Activated CD4-positive, alpha-beta T cell treated with anti-CD3 and anti-CD28 coated beads for 36 hours (primary cell): ENCODE measurements at regions not wholly inside any gene's neighbourhood (a gene's known extent, or its start where the extent isn't known, plus 50 kb on each side); places are given as distances from the start of the nearest gene placed in this dataset.

Experiments used
- ATAC-seq: fragments of 200-7000 bp; cut with Tn5 transposase; one replicate; pipeline ENCODE4 v1.10.0; 2021; ENCODE audit warnings: mild to moderate bottlenecking, moderate library complexity
- CTCF ChIA-PET: fragments of 350-600 bp; sonication (Branson Sonifier 250); formaldehyde crosslinking; loops from one replicate; lab custom pipeline; 2021; ENCODE audit warnings: antibody characterized with exemption; lab: Charles Lee
- POLR2A ChIA-PET: fragments of 350-600 bp; sonication (Branson Sonifier 250); formaldehyde crosslinking; loops from one replicate; lab custom pipeline; 2021; ENCODE audit warnings: antibody characterized with exemption, inconsistent platforms; lab: Charles Lee
- DNase-seq: peaks from one replicate; pipeline ENCODE4 v3.0.0-alpha.2; 2020
- H3K27ac Mint-ChIP-seq: one replicate; pipeline ENCODE4 v1.8.0; 2021; ENCODE audit warnings: mixed read lengths
- H3K27me3 Mint-ChIP-seq: one replicate; pipeline ENCODE4 v1.8.0; 2021; ENCODE audit warnings: mixed read lengths
- H3K36me3 Mint-ChIP-seq: one replicate; pipeline ENCODE4 v1.8.0; 2021; ENCODE audit warnings: low read depth, mixed read lengths
- H3K4me1 Mint-ChIP-seq: one replicate; pipeline ENCODE4 v1.8.0; 2021; ENCODE audit warnings: mixed read lengths
- H3K4me3 Mint-ChIP-seq: one replicate; pipeline ENCODE4 v1.8.0; 2021; ENCODE audit warnings: mild to moderate bottlenecking, moderate library complexity, mixed read lengths
- H3K9me3 Mint-ChIP-seq: one replicate; pipeline ENCODE4 v1.8.0; 2021; ENCODE audit warnings: low read depth, mixed read lengths
- intact Hi-C, 2 experiments: fragments of 100-400 bp; cut with DNase I in 1 of 2; cut with micrococcal nuclease in 1 of 2; formaldehyde crosslinking; loops; one replicate each; pipeline versions ENCODE4 v1.14.2 to v1.15.1; 2022 to 2024; cut with DNase I, micrococcal nuclease

DNA sequence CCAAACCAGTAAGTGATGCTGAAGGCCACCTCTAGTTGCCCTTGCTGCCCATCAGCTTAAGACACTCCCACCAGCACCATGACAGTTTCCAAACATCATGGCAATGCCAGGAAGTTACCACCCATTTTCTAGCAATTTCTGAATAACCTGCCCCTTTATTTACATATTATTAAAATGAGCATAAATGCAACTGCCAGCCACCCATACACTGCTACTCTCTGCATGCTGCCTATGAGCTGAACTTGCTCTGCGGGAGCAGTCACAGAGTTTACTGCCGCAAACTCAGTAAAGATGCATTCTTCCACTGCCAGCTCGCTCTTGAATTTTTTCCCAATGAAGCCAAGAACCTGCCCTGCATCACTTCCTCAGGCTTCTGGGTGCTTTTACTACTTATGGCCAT, 212.6 kb downstream of the SH2D4B start:
- no peaks in the 10 kb centered on the region for H3K36me3 Mint-ChIP-seq
- no peaks in the 10 kb centered on the region for H3K4me1 Mint-ChIP-seq
- peaks cover 8% of the 10 kb centered on the region for H3K27me3 Mint-ChIP-seq
- no peak overlapping the region for H3K27ac Mint-ChIP-seq
- CTCF ChIA-PET: interaction anchor here (0.6 kb wide), 2 partner anchors 87 to 147 kb away, joined by 3 read pairs; no protein-coding TSS in a partner anchor
- no peak overlapping the region for H3K4me3 Mint-ChIP-seq
- intact Hi-C loops: no loop called here
- POLR2A ChIA-PET: no interaction called here
- ATAC-seq: no peak
- no peak for DNase-seq
- H3K9me3 Mint-ChIP-seq: no peaks in the 10 kb centered on the region

- no peak for ATAC-seq
- no peaks in the 10 kb centered on the region for H3K36me3 Mint-ChIP-seq
- H3K4me1 Mint-ChIP-seq: no peaks in the 10 kb centered on the region
- ChIA-PET POLR2A (no interaction called here), CTCF (no interaction called here)
- H3K27ac Mint-ChIP-seq: no peak overlapping the region
- no peaks in the 10 kb centered on the region for H3K9me3 Mint-ChIP-seq
- no peak overlapping the region for H3K4me3 Mint-ChIP-seq
- intact Hi-C loops: no loop called here
- DNase-seq: no peak
- peaks cover 11% of the 10 kb centered on the region for H3K27me3 Mint-ChIP-seq
Observed at GRCh38 chr10:80751940-80752339, 214.2 kb downstream of the SH2D4B start.

GRCh38 chr10:80753612-80754011, 215.9 kb downstream of the SH2D4B start:
- Mint-ChIP-seq H3K27me3 (peaks cover 11% of the 10 kb centered on the region), H3K4me3 (no peak overlapping the region), H3K4me1 (no peaks in the 10 kb centered on the region), H3K9me3 (no peaks in the 10 kb centered on the region), H3K36me3 (no peaks in the 10 kb centered on the region), H3K27ac (no peak overlapping the region)
- ATAC-seq (no peak), DNase-seq (no peak)
- intact Hi-C loops: no loop called here
- ChIA-PET POLR2A (no interaction called here), CTCF (no interaction called here)

DNA sequence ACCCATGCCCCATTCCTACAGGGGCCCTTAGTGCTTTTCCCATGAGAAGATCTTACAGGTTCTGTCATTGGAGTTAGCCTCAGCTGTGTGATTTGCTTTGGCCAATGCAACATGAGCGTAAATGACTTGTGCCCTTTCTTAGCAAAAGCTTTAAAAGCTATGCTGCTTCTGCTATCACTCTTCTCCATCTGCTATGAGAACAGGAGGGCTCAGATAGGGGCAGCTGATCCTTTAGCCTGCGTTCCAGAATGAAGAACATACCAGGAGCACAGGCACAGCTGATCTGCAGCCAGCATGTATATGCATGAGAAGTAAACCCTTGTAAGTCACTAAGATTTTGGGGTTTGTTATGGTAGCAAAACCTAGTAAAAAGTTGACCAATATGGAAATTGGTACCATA, 218.2 kb downstream of the SH2D4B start:
- Mint-ChIP-seq H3K27me3 (peaks cover 13% of the 10 kb centered on the region), H3K4me3 (no peak overlapping the region), H3K4me1 (peaks cover under 1% of the 10 kb centered on the region), H3K27ac (no peak overlapping the region), H3K9me3 (no peaks in the 10 kb centered on the region), H3K36me3 (no peaks in the 10 kb centered on the region)
- intact Hi-C loops: no loop called here
- ChIA-PET POLR2A (no interaction called here), CTCF (no interaction called here)
- DNase-seq (no peak), ATAC-seq (no peak)

- no peak for DNase-seq
- no peaks in the 10 kb centered on the region for H3K36me3 Mint-ChIP-seq
- CTCF ChIA-PET: interaction anchor here (0.7 kb wide), 1 partner anchor 9 kb away, joined by 3 read pairs; no protein-coding TSS in a partner anchor
- peaks cover 6% of the 10 kb centered on the region for H3K4me1 Mint-ChIP-seq
- POLR2A ChIA-PET: no interaction called here
- H3K27ac Mint-ChIP-seq: no peak overlapping the region
- no peaks in the 10 kb centered on the region for H3K9me3 Mint-ChIP-seq
- intact Hi-C loops: no loop called here
- ATAC-seq: no peak
- peaks cover 8% of the 10 kb centered on the region for H3K27me3 Mint-ChIP-seq
- H3K4me3 Mint-ChIP-seq: no peak overlapping the region
Observed at GRCh38 chr10:80759693-80760092, 222.0 kb downstream of the SH2D4B start.

DNA sequence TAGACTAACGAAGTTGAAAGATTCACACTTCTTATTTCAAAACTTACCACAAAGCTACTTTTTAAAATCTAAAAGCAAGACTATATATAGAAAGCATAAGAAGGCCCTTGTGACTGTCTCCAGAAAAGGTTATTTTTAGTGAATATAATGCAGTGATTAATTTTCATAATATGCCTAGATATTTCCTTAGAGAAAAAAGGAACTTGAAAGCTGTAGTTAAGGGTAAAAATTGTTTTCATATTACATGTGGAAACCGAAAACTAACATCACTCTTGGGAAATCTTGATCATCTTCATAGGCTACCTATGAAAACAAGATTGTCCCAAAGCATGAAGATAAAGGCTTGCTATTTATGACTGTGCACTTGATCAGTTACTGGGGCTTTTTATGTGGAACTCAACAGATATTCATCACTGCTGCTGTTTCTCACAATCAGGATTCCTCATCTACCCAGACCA, 223.2 kb downstream of the SH2D4B start:
- intact Hi-C loops: no loop called here
- Mint-ChIP-seq H3K27me3 (peaks cover 9% of the 10 kb centered on the region), H3K4me1 (peaks cover 6% of the 10 kb centered on the region), H3K36me3 (no peaks in the 10 kb centered on the region), H3K4me3 (no peak overlapping the region), H3K9me3 (no peaks in the 10 kb centered on the region), H3K27ac (no peak overlapping the region)
- ChIA-PET POLR2A (interaction anchor here (0.6 kb wide), 1 partner anchor 371 kb away, joined by 3 read pairs; no protein-coding TSS in a partner anchor), CTCF (no interaction called here)
- DNase-seq: no peak
- ATAC-seq: peak; percentile 64

DNA sequence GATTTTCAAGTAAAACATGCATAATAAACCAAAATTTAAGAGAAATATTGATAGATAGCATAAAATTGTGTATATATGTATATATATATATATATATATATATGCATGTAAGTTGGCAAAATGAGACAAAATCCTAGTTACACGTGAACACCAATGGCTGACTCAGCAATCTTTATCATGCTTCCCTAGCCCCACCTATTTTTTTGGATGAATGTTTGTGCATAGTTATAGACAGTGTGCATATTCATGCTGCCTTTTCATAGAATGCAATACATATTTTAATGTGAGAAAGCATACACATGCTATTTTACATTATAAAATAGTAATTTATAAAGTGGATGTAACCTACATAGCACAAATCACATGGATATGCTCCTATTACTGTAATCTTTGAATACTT, 230.3 kb downstream of the SH2D4B start:
- intact Hi-C loops: no loop called here
- Mint-ChIP-seq H3K4me1 (no peaks in the 10 kb centered on the region), H3K27ac (no peak overlapping the region), H3K4me3 (no peak overlapping the region), H3K36me3 (no peaks in the 10 kb centered on the region), H3K9me3 (no peaks in the 10 kb centered on the region), H3K27me3 (peaks cover 15% of the 10 kb centered on the region)
- ATAC-seq (no peak), DNase-seq (no peak)
- ChIA-PET POLR2A (no interaction called here), CTCF (no interaction called here)

DNA sequence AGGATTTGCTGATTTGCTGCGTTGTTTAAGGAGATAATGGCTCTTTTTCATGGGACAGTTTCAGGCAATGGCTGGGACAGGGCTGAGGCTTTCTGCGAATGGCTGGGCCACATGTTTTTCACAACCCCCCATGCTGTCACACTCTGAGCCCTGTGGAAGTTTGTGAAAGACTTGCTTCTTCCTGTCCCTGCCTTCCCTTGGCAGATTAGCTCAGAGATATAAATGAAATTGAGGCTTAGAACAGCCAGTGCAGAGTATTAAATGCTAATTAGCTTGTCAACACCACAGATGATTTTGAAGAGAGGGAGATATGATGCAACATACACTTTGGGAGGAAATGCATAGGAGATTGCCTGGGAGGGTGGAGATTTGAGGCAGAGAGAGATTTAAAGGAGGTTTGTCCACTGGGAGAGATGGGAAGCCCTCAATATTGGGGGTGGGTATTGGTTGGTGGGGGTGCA, 232.0 kb downstream of the SH2D4B start:
- DNase-seq (no peak), ATAC-seq (no peak)
- ChIA-PET CTCF (no interaction called here), POLR2A (no interaction called here)
- H3K4me3 Mint-ChIP-seq: no peak overlapping the region
- peaks cover 22% of the 10 kb centered on the region for H3K27me3 Mint-ChIP-seq
- intact Hi-C loops: no loop called here
- no peak overlapping the region for H3K27ac Mint-ChIP-seq
- H3K9me3 Mint-ChIP-seq: no peaks in the 10 kb centered on the region
- H3K36me3 Mint-ChIP-seq: no peaks in the 10 kb centered on the region
- H3K4me1 Mint-ChIP-seq: no peaks in the 10 kb centered on the region

DNA sequence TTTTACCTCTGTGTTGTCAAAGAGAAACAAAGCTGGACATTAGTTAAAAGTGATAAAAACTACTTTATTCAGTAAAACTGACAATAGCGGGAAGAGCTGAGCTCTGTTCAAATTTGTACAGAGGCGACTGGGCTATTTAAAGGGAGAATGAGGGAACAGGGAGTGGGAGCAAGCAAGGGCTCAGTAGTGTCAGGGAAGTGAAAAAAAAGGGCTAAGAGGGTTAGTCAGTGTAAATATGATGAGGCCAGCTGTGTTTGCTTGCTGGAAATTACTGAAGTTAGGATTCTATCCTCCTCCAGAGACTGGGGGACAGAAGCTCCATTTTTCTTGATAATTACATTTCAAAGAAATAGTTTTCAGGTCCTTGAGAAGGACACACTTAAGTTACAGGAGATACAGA, 232.5 kb downstream of the SH2D4B start:
- Mint-ChIP-seq H3K27ac (no peak overlapping the region), H3K36me3 (no peaks in the 10 kb centered on the region), H3K27me3 (peaks cover 21% of the 10 kb centered on the region), H3K4me1 (no peaks in the 10 kb centered on the region), H3K9me3 (no peaks in the 10 kb centered on the region), H3K4me3 (no peak overlapping the region)
- no peak for DNase-seq
- ChIA-PET CTCF (no interaction called here), POLR2A (no interaction called here)
- ATAC-seq: no peak
- intact Hi-C loops: no loop called here

GRCh38 chr10:80771285-80771684, 233.6 kb downstream of the SH2D4B start:
- no peaks in the 10 kb centered on the region for H3K36me3 Mint-ChIP-seq
- CTCF ChIA-PET: no interaction called here
- no peaks in the 10 kb centered on the region for H3K9me3 Mint-ChIP-seq

GRCh38 chr10:80771902-80772555, 234.3 kb downstream of the SH2D4B start:
- Mint-ChIP-seq H3K27ac (no peak overlapping the region), H3K4me3 (no peak overlapping the region), H3K27me3 (peaks cover 25% of the 10 kb centered on the region), H3K9me3 (no peaks in the 10 kb centered on the region), H3K36me3 (no peaks in the 10 kb centered on the region), H3K4me1 (no peaks in the 10 kb centered on the region)
- ChIA-PET CTCF (no interaction called here), POLR2A (no interaction called here)
- no peak for ATAC-seq
- intact Hi-C loops: no loop called here
- no peak for DNase-seq

More at GRCh38 chr10:80771285-80771684, 233.6 kb downstream of the SH2D4B start:
- ATAC-seq (no peak), DNase-seq (no peak)
- Mint-ChIP-seq H3K27ac (no peak overlapping the region), H3K4me3 (no peak overlapping the region), H3K4me1 (no peaks in the 10 kb centered on the region), H3K27me3 (peaks cover 23% of the 10 kb centered on the region)
- POLR2A ChIA-PET: no interaction called here
- intact Hi-C loops: no loop called here

DNA sequence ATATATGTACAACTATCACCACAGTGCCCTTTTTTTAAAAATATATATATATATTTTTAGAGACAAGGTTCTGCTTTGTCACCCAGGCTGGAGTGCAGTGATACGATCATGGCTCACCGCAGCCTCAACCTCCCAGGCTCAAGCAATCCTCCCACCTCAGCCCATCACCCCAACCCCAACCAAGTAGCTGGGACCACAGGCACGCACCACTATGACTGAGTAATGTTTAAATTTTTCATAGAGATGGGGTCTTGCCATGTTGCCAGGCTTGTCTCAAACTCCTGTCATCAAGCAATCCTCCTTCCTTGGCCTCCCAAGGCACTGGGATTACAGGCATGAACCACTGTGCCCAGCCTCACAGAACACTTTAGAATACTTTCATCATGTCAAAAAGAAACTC, 234.9 kb downstream of the SH2D4B start:
- H3K27me3 Mint-ChIP-seq: peaks cover 25% of the 10 kb centered on the region
- H3K4me1 Mint-ChIP-seq: no peaks in the 10 kb centered on the region
- H3K4me3 Mint-ChIP-seq: no peak overlapping the region
- no peak overlapping the region for H3K27ac Mint-ChIP-seq
- DNase-seq (no peak), ATAC-seq (no peak)
- intact Hi-C loops: no loop called here
- no peaks in the 10 kb centered on the region for H3K36me3 Mint-ChIP-seq
- ChIA-PET CTCF (interaction anchor here (0.7 kb wide), 1 partner anchor 52 kb away, joined by 3 read pairs; no protein-coding TSS in a partner anchor), POLR2A (no interaction called here)
- no peaks in the 10 kb centered on the region for H3K9me3 Mint-ChIP-seq
